Renal cortex interstitium (tissue), 11 donors: ENCODE measurements at regions not wholly inside any gene's neighbourhood (a gene's known extent, or its start where the extent isn't known, plus 50 kb on each side); places are given as distances from the start of the nearest gene placed in this dataset.

Source experiments
- DNase-seq, 11 donors: peaks; one replicate each; pipeline ENCODE4 v3.0.0-alpha.2; 2013; ENCODE audit warnings: low read depth in 9 of 11, low spot score in 4 of 11; ENCODE audit errors: extremely low read depth in 1 of 11

DNA sequence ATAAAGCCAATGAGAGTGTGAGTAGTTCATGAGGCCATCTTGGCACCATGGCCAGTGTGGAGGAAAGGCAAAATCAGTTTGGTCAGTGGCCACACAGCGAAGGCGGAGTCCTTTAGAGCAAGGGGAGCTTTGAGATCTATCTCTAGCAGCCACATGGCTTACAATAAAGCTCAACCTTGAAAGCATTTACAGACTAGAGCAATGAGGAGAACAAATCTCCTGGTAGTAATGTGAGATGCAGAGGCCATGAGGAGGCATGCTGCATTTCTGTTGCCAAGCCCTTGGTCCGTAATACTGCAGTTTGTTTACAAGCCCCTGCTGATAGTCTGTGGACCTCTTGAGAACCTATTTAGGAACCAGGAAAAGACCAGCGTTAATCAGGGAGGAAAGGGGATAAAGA lies 381.5 kb upstream of the C2CD4B start:
- DNase-seq = no peak

DNA sequence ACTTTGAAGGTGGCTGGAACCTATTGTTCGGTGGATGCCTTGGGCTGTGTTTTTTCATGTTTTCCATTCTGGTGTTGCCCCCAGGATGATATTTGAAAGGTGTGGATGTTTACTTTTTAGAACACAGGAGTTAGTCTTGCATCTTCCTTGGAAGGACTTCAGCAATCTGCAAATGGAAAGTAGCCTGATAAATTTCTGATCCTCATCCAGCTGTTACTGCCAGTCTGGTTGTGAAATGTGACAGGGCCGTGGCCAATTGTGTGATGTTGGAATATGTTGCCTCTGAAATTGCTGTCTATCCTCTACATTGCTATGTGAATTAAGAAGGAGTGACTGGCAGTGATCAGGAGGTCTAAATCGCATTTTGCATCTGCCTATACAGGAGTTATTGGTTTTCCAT lies 382.5 kb upstream of the C2CD4B start:
- DNase-seq = no peak

GRCh38 chr15:62549345-62549970 lies 384.4 kb upstream of the C2CD4B start:
- no peak for DNase-seq

DNA sequence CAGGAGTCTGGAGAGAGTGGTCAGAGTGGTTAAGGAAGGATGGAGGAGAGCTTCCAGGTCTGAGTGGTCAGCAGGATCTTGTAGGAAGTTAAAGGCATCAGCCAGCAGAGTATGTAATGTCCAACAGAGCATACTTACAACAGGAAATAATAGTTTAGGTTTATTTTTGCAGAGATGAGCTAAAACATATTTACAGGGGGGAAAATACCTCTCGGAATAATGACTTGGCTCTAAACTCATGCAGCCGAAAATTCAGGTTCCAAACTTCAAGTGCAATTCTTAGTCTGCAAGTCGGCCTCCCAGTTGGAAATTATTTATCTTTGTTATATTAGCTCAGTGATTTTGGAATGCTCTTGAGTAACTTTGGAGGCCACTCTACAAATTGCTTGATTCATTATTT lies 385.0 kb upstream of the C2CD4B start:
- DNase-seq = no peak

DNA sequence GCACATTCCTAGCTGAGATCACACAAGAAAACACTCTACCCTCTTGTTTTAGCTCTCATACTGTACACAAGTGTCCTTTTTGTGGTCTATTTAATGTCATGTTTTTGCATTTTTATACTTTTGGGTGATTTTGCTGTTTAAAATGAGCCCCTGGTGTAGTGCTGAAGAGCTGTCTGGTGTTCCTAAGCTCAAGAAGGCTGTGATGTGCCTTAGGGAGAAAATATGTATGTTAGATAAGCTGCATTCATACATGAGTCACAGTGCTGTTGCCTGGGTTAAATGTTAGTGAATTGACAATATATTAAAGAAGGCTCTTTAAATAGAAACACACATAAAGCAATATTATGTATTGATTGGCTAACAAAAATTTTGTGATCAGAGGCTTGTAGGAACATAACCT lies 387.4 kb upstream of the C2CD4B start:
- no peak for DNase-seq

DNA sequence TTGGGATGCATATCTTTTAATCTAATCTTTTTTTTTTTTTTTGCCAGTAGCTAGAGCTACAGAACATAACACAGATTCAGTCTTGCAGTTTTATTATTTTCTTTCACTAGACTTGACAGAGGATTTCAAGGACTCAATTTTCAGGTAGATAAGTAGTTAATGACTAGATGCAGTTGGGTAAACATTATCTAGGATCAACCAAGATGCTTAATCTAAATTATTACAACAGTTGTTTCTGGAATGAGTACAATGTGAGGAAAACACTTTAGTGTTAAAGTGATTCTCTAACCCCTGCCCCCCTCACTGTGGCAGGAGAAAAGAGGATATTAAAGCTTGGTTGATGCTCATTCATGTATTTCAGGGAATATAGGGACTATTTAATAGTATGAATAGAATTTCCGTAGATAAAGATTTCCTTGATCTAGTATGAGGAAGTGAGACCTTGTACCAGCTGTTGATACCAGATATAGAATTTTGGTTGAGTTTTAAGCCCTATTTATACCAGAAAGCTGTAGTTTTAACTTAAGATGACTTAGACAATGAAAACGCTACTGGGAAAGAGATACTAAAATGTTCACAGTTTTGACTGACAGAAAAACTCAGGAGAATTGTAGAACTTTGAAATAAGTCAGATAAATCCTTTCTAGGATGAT lies 389.0 kb upstream of the C2CD4B start:
- no peak for DNase-seq

- no peak for DNase-seq
Measured at GRCh38 chr15:62558640-62559380, 393.7 kb upstream of the C2CD4B start.

DNA sequence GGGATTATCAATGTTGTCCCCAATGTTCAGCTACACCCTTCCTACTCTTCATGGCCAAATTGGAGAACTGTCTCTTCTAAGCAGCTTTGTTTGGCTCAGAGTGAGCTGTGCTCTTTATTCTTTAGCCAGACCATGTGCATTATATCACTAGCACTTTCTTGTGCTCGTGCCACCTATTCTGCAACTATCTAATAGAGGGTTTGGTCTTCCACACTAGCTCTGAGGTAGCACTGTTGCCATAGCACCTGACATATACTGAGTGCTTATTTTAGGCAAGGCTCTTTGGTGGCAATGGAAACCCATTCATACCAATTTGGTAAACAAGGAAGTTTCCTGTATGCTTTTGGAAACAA lies 394.3 kb upstream of the C2CD4B start:
- no peak for DNase-seq

- no peak for DNase-seq
Measured at GRCh38 chr15:62561059-62561519, 396.0 kb upstream of the C2CD4B start.

DNA sequence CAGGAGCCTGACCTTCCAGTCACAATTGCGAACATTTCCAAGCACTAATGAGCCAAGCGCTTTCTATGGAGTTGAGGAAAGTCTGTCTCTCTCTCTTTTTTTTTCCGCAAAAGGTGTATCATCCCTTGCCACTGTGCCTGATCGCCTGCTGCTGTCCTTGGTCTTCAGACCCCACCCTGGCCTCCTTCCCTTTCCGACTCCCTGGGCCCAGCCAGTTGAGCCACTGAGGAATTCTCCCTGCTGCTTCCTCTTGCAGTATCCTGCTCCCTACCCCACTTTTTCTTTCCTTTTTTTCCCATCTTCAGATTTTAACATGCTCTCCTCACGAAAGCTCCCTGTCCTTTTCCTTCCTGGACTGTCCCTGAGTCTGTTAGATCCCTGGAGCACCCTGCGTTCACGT lies 396.5 kb upstream of the C2CD4B start:
- no peak for DNase-seq

DNA sequence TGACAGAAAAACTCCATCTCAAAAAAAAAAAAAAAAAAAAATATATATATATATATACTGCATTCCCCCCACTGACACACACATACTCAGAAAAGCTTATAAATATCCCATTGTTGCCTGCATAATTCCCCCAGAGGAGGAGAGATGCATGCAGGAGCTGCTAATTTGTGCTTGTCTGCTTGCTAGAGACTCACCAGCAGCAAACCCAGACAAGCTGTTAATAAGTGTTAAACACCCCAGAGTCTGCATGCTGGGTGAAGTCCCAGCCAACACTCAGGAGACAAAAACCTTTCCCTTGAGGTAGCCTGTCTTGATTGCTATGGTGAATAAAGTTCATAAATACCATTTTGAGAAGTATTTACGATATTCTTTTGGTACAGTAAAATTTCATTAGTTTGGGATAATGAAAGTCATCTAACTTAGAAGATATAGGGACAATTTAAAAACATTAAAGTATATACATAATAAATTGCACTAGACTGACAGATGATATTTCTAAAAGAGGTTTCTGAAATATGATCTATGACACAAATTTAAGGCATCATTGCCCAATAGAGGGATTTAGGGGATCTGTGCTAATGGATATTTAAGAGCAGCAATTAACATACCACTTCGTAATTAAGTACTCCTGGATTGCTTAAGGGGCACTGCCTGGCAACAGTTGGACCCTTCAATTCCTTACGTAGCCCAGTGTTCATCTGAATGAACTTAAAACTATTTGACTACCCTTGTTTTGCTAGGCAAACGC lies 400.0 kb upstream of the C2CD4B start:
- no peak for DNase-seq

GRCh38 chr15:62565634-62566026 lies 400.5 kb upstream of the C2CD4B start:
- DNase-seq = no peak

DNA sequence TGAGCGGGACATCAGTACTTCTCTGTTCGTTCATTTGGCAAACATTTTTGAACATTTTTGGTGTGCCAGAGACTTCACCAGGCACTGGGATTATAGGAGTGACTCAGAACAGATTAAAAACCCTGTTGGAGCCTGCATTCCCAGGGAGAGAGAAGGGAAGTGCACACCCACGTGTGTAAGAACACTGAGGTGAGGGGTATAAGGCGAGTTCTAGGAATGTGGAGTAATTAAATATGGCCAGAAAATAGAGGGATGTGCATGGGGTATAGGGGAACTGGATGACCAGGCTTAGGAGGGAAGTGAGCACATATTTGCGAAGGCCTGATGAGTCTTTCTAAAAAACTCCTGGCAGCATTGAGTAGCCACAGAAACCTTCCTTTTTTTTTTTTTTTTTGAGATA lies 401.2 kb upstream of the C2CD4B start:
- DNase-seq = no peak

DNA sequence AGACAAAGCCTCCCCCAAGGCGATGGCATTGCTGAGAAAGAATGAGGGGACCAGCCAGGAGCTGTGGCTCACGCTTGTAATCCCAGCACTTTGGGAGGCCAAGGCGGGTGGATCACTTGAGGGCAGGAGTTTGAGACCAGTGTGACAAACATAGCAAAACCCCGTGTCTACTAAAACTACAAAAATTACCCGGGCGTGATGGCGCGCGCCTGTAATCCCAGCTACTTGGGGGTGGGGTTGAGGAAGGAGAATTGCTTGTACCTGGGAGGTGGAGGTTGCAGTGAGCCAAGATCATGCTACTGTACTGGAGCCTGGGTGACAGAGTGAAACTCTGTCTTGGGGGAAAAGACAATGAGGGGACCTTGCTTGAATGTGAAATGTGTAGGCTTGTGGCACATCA lies 402.4 kb upstream of the C2CD4B start:
- DNase-seq = no peak

DNA sequence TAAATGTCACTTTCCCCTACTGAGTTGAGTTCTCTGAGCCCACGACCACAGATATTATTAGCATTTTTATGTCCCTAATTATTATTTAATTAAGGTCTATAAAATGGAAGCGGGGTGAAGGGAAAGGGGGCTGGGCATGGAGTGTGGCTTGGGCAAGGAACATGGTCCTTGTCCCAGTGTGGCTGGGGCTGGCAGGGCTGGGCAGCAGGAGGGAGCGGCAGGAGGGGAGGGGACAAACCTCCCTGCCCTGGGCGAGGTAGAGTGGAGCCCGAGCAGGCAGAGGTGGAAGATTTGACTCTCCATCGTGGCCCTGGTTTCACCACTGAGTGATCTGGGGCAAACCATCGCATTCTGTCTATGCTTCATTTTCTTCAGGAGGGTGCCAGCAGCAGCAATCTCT lies 402.9 kb upstream of the C2CD4B start:
- no peak for DNase-seq

DNA sequence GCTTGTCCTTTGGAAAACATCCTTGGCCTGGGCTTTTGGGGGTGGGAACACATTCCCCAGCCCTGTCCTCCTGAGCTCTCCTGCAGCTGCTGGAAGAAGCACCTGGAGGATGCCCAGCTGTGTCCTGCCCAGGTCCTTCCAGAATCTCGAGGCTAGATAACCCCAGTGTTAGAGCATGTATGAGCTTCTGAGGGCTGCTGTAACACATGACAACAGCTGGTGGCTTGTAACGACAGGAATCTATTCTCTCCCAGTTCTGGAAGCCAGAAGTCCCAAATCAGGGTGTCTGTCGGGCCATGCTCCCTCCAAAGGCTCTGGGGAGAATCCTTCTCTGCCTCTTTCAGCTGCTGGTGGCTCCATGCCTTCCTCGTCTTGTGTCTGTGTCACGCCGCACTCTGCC lies 403.6 kb upstream of the C2CD4B start:
- no peak for DNase-seq

GRCh38 chr15:62569460-62570404 lies 404.6 kb upstream of the C2CD4B start:
- no peak for DNase-seq

GRCh38 chr15:62570405-62570783 lies 405.3 kb upstream of the C2CD4B start:
- DNase-seq = no peak

DNA sequence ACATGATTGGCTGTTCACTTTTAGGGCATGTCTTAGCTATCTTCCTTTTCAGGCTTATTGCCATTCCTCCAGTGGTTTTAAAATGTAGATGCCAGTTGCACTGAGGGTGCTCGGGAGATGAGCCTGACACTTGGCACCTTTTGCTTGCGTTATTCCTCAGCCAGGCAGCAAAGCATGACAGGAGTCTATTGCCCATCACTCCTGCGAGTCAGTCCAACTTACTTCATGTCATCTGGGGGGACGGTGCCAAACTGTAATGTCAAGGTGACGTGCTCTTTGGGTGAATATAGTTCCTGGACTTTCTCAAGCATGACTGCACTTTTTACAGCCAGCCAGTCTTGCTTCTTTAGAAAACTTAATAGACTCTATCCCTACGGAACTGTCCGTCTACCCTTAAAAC lies 406.0 kb upstream of the C2CD4B start:
- DNase-seq = no peak
